NCI-H748 (cell line): ENCODE measurements at regions not wholly inside any gene's neighbourhood (a gene's known extent, or its start where the extent isn't known, plus 50 kb on each side); places are given as distances from the start of the nearest gene placed in this dataset.
A peak's percentile ranks its signal among the peaks of the same experiment; 100 is the strongest.

ENCODE experiments used
- DNase-seq: peaks from one replicate; lab custom pipeline; 2025; ENCODE audit not compliant: unreplicated experiment; lab: John Stamatoyannopoulos, UW

DNA sequence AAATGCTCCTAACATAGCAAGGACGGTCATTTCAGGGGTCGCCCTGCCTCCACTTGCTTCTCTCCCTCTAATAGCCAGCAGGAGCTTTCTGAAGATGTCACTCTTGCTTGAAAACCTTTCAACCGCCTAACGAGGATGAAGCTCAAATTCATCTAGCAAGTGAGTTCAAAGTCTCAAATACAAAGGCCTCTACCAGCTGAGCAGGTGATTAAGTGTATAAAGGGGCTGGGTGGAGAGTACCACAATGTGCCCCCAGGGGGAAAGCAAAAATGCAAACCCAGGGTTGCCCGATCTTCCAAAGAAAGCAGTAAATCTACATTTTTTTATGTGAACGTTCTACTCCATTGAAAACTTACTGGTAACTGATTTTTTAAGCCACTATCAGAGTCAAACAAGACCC, 50.4 kb upstream of the GRIP2 start:
- DNase-seq: no peak

DNA sequence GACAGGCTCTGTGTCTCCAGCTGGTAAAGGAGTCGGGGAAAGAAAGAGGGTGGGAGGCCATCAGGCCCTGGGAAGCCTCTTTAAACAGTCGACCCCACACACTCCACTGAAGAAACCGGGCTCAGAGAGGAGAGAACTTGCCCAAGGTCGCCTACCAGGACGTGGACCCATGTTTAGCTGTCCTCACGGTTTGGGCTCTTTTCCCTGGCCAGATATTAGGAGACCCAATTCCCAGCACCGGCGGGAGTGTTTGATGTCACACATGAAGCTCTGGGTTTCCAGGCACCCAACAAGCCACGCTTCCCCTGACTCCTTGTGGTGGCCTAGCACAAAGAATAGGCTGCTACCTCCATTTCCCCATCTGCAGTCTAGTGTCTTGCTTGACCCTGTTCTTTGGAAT, 52.2 kb upstream of the GRIP2 start:
- DNase-seq: no peak

- DNase-seq: no peak
Observed at GRCh38 chr3:14592836-14593235, 52.7 kb upstream of the GRIP2 start.

GRCh38 chr3:14594234-14594633, 54.1 kb upstream of the GRIP2 start:
- no peak for DNase-seq

- DNase-seq: no peak
Observed at GRCh38 chr3:14595561-14595960, 55.4 kb upstream of the GRIP2 start.

DNA sequence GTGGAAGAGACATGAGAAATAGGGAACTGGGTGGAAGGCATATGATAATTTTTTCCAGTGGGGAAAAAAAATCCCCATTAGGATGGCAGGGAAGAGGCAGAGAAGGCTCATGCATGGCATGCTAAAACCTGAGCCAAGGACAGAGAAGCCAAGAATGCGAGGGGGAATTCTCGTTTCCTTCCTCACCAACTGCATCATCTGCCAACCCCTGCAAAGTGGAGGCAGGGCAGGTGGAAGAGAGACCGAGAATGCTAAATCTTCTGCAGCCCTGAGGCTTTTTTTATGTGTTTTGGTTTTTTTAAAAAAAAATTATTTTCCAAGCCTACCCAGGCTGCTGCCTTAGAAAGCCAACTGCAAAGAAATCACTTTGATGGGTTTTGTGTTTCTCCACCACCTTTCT, 54.3 kb upstream of the CCDC174 start:
- DNase-seq: no peak

- DNase-seq: peak; percentile 96
Observed at GRCh38 chr3:14598143-14598569, 53.4 kb upstream of the CCDC174 start.

GRCh38 chr3:14599488-14599887, 52.1 kb upstream of the CCDC174 start:
- no peak for DNase-seq

DNA sequence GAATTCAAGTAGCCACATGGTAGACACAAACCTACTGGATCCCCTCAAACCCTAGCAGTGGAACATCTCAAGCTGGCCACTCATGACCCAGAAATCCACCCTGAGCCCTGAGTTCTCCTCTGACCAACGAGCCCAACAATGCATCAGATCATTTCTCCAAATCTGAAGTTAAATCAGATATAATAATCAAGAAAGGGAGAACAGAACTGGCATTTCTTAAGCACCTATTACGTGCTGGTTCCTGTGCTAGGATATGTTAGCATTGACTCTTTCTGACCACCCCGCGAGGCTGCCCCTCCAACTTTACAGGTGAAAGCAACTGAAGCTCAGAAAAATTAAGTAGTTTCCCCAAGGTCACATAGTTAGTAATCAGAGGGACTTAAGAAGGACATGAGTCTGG, 51.5 kb upstream of the CCDC174 start:
- no peak for DNase-seq

GRCh38 chr3:14600856-14601610, 50.5 kb upstream of the CCDC174 start:
- DNase-seq: no peak

- no peak for DNase-seq
Observed at GRCh38 chr3:14601692-14602005, 49.9 kb upstream of the CCDC174 start.
